Gastrocnemius medialis (tissue), 4 donors: ENCODE measurements at regions not wholly inside any gene's neighbourhood (a gene's known extent, or its start where the extent isn't known, plus 50 kb on each side); places are given as distances from the start of the nearest gene placed in this dataset.

ENCODE experiments used
- POLR2A ChIP-seq, 2 donors: fragments of 450-650 bp; IDR thresholded peaks; one replicate each; pipeline ENCODE4 v1.6.1; 2017; ENCODE audit warnings: antibody characterized with exemption in 2 of 2, mild to moderate bottlenecking in 2 of 2, moderate library complexity in 2 of 2
- TF ChIP-seq, protein P1 (sequence below), 5 experiments: fragments of 450-650 bp in 3 of 5; fragments of 200-600 bp in 2 of 5; sonication (generic) in 2 of 5; IDR thresholded peaks in 4 of 5; conservative IDR thresholded peaks in 1 of 5; 1 replicate in 4 of 5; 2 replicates in 1 of 5; pipeline ENCODE4 v1.5.1; 2016 to 2019; ENCODE audit warnings: antibody characterized with exemption in 5 of 5, mild to moderate bottlenecking in 3 of 5, moderate library complexity in 3 of 5

- TF ChIP-seq, protein P1, sequence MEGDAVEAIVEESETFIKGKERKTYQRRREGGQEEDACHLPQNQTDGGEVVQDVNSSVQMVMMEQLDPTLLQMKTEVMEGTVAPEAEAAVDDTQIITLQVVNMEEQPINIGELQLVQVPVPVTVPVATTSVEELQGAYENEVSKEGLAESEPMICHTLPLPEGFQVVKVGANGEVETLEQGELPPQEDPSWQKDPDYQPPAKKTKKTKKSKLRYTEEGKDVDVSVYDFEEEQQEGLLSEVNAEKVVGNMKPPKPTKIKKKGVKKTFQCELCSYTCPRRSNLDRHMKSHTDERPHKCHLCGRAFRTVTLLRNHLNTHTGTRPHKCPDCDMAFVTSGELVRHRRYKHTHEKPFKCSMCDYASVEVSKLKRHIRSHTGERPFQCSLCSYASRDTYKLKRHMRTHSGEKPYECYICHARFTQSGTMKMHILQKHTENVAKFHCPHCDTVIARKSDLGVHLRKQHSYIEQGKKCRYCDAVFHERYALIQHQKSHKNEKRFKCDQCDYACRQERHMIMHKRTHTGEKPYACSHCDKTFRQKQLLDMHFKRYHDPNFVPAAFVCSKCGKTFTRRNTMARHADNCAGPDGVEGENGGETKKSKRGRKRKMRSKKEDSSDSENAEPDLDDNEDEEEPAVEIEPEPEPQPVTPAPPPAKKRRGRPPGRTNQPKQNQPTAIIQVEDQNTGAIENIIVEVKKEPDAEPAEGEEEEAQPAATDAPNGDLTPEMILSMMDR (IDR thresholded peaks at IDR 0.05 in 4 of 5, conservative IDR thresholded peaks at IDR 0.05 in 1 of 5) = no peak
- no peak for TF ChIP-seq POLR2A (IDR thresholded peaks at IDR 0.05)
These were observed 508.2 kb upstream of the ATP2B1 start for GRCh38 chr12:90216815-90217214.
